NT2/D1 (cell line): ENCODE measurements at regions not wholly inside any gene's neighbourhood (a gene's known extent, or its start where the extent isn't known, plus 50 kb on each side); places are given as distances from the start of the nearest gene placed in this dataset.

Experiments used
- YY1 ChIP-seq: IDR thresholded peaks from 2 replicates; pipeline ENCODE4 v1.6.1; 2011; ENCODE audit not compliant: insufficient read length, insufficient read depth
- ZNF274 ChIP-seq: IDR thresholded peaks from 2 replicates; pipeline ENCODE4 v1.6.1; 2011; ENCODE audit warnings: mild to moderate bottlenecking, low read depth, low read length

- TF ChIP-seq ZNF274 (no peak), YY1 (no peak)
Observed at GRCh38 chr21:43364261-43364510, 62.7 kb downstream of the SIK1 start.
